A673 (cell line): ENCODE measurements at regions not wholly inside any gene's neighbourhood (a gene's known extent, or its start where the extent isn't known, plus 50 kb on each side); places are given as distances from the start of the nearest gene placed in this dataset.

Source experiments
- BruUV-seq: library from RNA; stranded (reverse); fragments of 400-500 nt; replicated peaks from 2 replicates; lab custom pipeline; 2021; lab: Mats Ljungman, UMichigan
- CTCF ChIA-PET: fragments of 300-600 bp; sonication (Branson Sonifier 250); formaldehyde crosslinking; loops from one replicate; lab custom pipeline; 2022; ENCODE audit warnings: antibody characterized with exemption; lab: Charles Lee
- POLR2A ChIA-PET: fragments of 300-600 bp; sonication (Branson Sonifier 250); formaldehyde crosslinking; loops from one replicate; lab custom pipeline; 2022; ENCODE audit warnings: antibody characterized with exemption; ENCODE audit not compliant: low non-redundant PET; lab: Charles Lee
- DNase-seq: peaks from one replicate; pipeline ENCODE4 v3.0.0-alpha.2; 2015; ENCODE audit warnings: low spot score
- H3K27ac ChIP-seq: fragments of 200-600 bp; sonication (generic); 2 replicates; pipeline ENCODE4 v1.5.1; 2016; ENCODE audit warnings: mixed run types, low read depth, mild to moderate bottlenecking, mixed read lengths, antibody characterized with exemption, low read length; ENCODE audit not compliant: poor library complexity, severe bottlenecking
- H3K27me3 ChIP-seq: fragments of 200-600 bp; sonication (generic); replicated peaks from 2 replicates; pipeline ENCODE4 v1.6.1; 2017; ENCODE audit warnings: mixed run types, low read depth, mild to moderate bottlenecking, mixed read lengths, antibody characterized with exemption, low read length; ENCODE audit not compliant: insufficient read depth, poor library complexity
- H3K36me3 ChIP-seq: fragments of 200-600 bp; sonication (generic); 2 replicates; pipeline ENCODE4 v1.6.1; 2016; ENCODE audit warnings: mixed run types, mild to moderate bottlenecking, mixed read lengths, antibody characterized with exemption, low read length; ENCODE audit not compliant: insufficient read depth, poor library complexity, severe bottlenecking
- H3K4me1 ChIP-seq: fragments of 200-600 bp; sonication (generic); 2 replicates; pipeline ENCODE4 v1.6.1; 2017; ENCODE audit warnings: mixed run types, mild to moderate bottlenecking, mixed read lengths, antibody characterized with exemption, low read length; ENCODE audit not compliant: insufficient read depth, poor library complexity, severe bottlenecking
- H3K4me3 ChIP-seq: fragments of 200-600 bp; sonication (generic); 2 replicates; pipeline ENCODE4 v1.5.1; 2016; ENCODE audit warnings: low read depth, mixed run types, mild to moderate bottlenecking, mixed read lengths, low read length; ENCODE audit not compliant: poor library complexity, severe bottlenecking
- H3K9me3 ChIP-seq: fragments of 200-600 bp; sonication (generic); 2 replicates; pipeline ENCODE4 v1.6.1; 2016; ENCODE audit warnings: mixed run types, low read depth, mild to moderate bottlenecking, mixed read lengths, antibody characterized with exemption, low read length; ENCODE audit not compliant: poor library complexity, severe bottlenecking
- CTCF ChIP-seq: fragments of 300-800, 200-600 bp; sonication (generic); conservative IDR thresholded peaks from 2 replicates; pipeline ENCODE4 v1.5.1; 2017; ENCODE audit warnings: low read depth, mild to moderate bottlenecking, antibody characterized with exemption, low read length, moderate library complexity, mixed read lengths
- EZH2 ChIP-seq: fragments of 200-600 bp; sonication (generic); IDR thresholded peaks from 2 replicates; pipeline ENCODE4 v1.6.1; 2017; ENCODE audit warnings: borderline replicate concordance, low read depth, mild to moderate bottlenecking, mixed read lengths, antibody characterized with exemption, low read length; ENCODE audit not compliant: poor library complexity, severe bottlenecking
- intact Hi-C: fragments of 100-400 bp; cut with micrococcal nuclease; formaldehyde crosslinking; loops from one replicate; pipeline ENCODE4 v1.10.0; 2022; ENCODE audit not compliant: unreplicated experiment

GRCh38 chr18:65230311-65230710 is 520.5 kb upstream of the CDH7 start:
- ChIA-PET POLR2A (interaction anchor here (0.6 kb wide), 1 partner anchor 195 kb away, joined by 3 read pairs; no protein-coding TSS in a partner anchor), CTCF (no interaction called here)
- Histone ChIP-seq H3K9me3 (no peaks in the 10 kb centered on the region), H3K27me3 (no peaks in the 10 kb centered on the region), H3K27ac (no peak overlapping the region), H3K4me1 (no peaks in the 10 kb centered on the region), H3K36me3 (no peaks in the 10 kb centered on the region), H3K4me3 (no peak overlapping the region)
- TF ChIP-seq EZH2 = no peak
- TF ChIP-seq CTCF = no peak
- no TSS peak for BruUV-seq
- intact Hi-C loops = no loop called here
- no peak for DNase-seq

GRCh38 chr18:65227970-65228369 is 522.8 kb upstream of the CDH7 start:
- 0 out of 2 replicates have a peak, but pooled peaks have one; percentile 18 for TF ChIP-seq CTCF
- no peak for TF ChIP-seq EZH2
- Histone ChIP-seq H3K9me3 (no peaks in the 10 kb centered on the region), H3K4me1 (no peaks in the 10 kb centered on the region), H3K27me3 (no peaks in the 10 kb centered on the region), H3K27ac (no peak overlapping the region), H3K36me3 (no peaks in the 10 kb centered on the region), H3K4me3 (no peak overlapping the region)
- peak; percentile 12 for DNase-seq
- BruUV-seq = no TSS peak
- intact Hi-C loops = no loop called here
- ChIA-PET CTCF (no interaction called here), POLR2A (no interaction called here)

- CTCF ChIA-PET = no interaction called here
- Histone ChIP-seq H3K4me3 (no peak overlapping the region), H3K27ac (no peak overlapping the region), H3K36me3 (no peaks in the 10 kb centered on the region), H3K4me1 (no peaks in the 10 kb centered on the region), H3K9me3 (no peaks in the 10 kb centered on the region), H3K27me3 (no peaks in the 10 kb centered on the region)
- intact Hi-C loops = no loop called here
- POLR2A ChIA-PET = no interaction called here
- DNase-seq = no peak
- TF ChIP-seq CTCF = no peak
- no peak for TF ChIP-seq EZH2
- BruUV-seq = no TSS peak
Measured at GRCh38 chr18:65221736-65222135, 529.1 kb upstream of the CDH7 start.
